Mucosa of descending colon (tissue), 3 donors: ENCODE measurements at regions not wholly inside any gene's neighbourhood (a gene's known extent, or its start where the extent isn't known, plus 50 kb on each side); places are given as distances from the start of the nearest gene placed in this dataset.

Experiments
- ATAC-seq: fragments of 200-7000 bp; cut with Tn5 transposase; one replicate; pipeline ENCODE4 v1.9.1; 2020; ENCODE audit warnings: mild to moderate bottlenecking, moderate library complexity
- DNase-seq, 3 donors: peaks; one replicate each; pipeline ENCODE4 v3.0.0-alpha.2; 2020
- H3K36me3 ChIP-seq: fragments of 200-600 bp; one replicate; pipeline ENCODE4 v1.8.0; 2021; ENCODE audit warnings: low read depth, mild to moderate bottlenecking
- H3K4me1 ChIP-seq: fragments of 200-600 bp; one replicate; pipeline ENCODE4 v1.8.0; 2021; ENCODE audit warnings: low read depth, mild to moderate bottlenecking
- H3K4me3 ChIP-seq: fragments of 200-600 bp; one replicate; pipeline ENCODE4 v1.8.0; 2021; ENCODE audit warnings: mild to moderate bottlenecking
- H3K9me3 ChIP-seq: fragments of 200-600 bp; one replicate; pipeline ENCODE4 v1.8.0; 2021; ENCODE audit warnings: mild to moderate bottlenecking
- intact Hi-C, 2 donors: fragments of 100-400 bp; cut with DNase I in 1 of 2; cut with micrococcal nuclease in 1 of 2; formaldehyde crosslinking; loops; one replicate each; pipeline versions ENCODE4 v1.11.0 to v1.11.1; 2022; cut with DNase I, micrococcal nuclease
- TF ChIP-seq, protein P1 (sequence below): fragments of 200-600 bp; IDR thresholded peaks from one replicate; pipeline ENCODE4 v1.8.0; 2022; ENCODE audit warnings: antibody characterized with exemption, mild to moderate bottlenecking
- donor health status: DM: no; HTN: no; CAD: no; lungs with moderate emphysema.
- donor health status: DM: no; HTN: no; CAD: no.
- donor health status: DM: no; HTN: yes; CAD: no.

DNA sequence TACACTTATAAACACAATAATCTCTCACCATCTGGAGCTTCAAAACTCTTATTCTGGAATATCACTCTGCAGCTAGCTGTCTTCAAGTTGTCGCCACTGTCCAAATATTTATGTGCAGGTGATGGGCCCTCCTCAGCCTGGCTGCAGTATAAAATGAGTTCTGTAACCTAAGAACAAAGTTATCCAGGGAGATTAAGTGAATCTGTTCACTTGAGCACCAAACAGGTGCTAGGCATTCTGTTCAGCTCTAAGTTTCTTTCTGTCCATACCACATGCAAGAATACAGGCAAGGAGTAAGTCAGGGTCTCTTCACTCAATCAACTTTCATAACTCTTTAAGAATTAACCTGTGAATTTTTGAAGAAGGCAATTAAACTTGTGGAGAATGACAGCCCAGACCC lies 344.1 kb downstream of the PLK2 start:
- TF ChIP-seq, protein P1, sequence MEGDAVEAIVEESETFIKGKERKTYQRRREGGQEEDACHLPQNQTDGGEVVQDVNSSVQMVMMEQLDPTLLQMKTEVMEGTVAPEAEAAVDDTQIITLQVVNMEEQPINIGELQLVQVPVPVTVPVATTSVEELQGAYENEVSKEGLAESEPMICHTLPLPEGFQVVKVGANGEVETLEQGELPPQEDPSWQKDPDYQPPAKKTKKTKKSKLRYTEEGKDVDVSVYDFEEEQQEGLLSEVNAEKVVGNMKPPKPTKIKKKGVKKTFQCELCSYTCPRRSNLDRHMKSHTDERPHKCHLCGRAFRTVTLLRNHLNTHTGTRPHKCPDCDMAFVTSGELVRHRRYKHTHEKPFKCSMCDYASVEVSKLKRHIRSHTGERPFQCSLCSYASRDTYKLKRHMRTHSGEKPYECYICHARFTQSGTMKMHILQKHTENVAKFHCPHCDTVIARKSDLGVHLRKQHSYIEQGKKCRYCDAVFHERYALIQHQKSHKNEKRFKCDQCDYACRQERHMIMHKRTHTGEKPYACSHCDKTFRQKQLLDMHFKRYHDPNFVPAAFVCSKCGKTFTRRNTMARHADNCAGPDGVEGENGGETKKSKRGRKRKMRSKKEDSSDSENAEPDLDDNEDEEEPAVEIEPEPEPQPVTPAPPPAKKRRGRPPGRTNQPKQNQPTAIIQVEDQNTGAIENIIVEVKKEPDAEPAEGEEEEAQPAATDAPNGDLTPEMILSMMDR, result no peak
- no peaks in the 10 kb centered on the region for H3K9me3 ChIP-seq
- ATAC-seq (no peak), DNase-seq (no peak)
- no peak overlapping the region for H3K4me3 ChIP-seq
- H3K36me3 ChIP-seq, result no peaks in the 10 kb centered on the region
- intact Hi-C loops, result no loop called here
- H3K4me1 ChIP-seq, result no peaks in the 10 kb centered on the region

DNA sequence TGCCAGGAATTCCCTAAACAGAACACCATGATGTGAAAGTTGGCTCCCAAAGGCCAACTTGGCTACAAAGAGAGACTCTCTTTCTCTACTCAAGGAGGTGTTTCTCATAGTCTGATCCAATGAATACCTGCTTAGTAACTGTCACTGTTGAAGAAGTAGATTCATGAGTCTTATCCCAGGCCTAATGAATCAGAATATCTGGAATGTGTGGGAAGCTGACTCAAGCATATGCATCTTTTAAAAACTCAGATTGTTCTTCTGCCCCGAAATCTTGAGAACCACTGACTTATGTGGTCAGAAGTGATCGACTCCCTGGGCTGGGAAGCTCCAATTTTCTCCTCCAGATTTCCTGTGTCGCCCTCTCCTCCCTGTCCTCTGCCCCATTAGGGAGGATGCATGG lies 345.6 kb downstream of the PLK2 start:
- Histone ChIP-seq H3K4me3 (no peak overlapping the region), H3K4me1 (no peaks in the 10 kb centered on the region), H3K36me3 (no peaks in the 10 kb centered on the region), H3K9me3 (no peaks in the 10 kb centered on the region)
- intact Hi-C loops, result no loop called here
- DNase-seq, result no peak
- TF ChIP-seq, protein P1, result no peak
- no peak for ATAC-seq

DNA sequence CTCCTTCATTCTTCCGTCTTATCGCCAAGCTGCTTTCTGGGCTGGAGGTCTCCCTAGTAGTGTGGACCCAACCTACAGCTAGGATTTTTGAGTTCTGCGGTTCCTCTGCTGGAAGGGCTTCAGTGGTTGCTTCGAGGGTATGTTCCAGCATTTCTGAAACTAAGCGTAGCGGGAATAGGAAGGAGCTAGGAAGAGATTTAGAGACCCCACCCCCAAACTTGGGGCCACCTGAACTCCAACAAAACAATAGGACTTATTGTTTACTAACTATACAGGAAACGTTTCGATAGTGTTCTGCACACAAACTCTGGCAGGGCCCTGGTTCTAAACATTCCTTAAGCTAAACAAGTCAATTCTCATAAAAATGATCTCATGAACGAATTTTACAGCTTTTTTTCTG lies 346.7 kb downstream of the PLK2 start:
- no peaks in the 10 kb centered on the region for H3K9me3 ChIP-seq
- intact Hi-C loops, result no loop called here
- ATAC-seq (no peak), DNase-seq (no peak)
- no peaks in the 10 kb centered on the region for H3K36me3 ChIP-seq
- TF ChIP-seq, protein P1, result no peak
- H3K4me3 ChIP-seq, result no peak overlapping the region
- H3K4me1 ChIP-seq, result no peaks in the 10 kb centered on the region

DNA sequence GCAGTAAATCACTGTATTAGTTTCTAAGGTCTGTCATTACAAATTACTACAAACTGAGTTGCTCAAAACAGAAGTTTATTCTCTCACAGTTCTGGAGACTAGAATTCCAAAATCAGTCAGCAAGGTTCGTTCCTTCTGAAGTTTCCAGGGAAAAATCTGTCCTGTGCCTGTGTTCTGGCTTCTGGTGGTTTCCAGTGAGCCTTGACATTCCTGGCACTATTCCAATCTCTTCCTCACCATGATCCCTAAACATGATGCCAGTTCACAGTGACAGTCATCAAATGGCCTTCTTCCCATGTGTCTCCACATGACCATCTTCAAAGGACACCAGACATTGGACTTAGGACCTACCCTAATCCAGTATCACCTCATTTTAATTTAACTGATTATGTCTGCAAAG lies 351.4 kb downstream of the PLK2 start:
- TF ChIP-seq, protein P1, result no peak
- H3K4me3 ChIP-seq, result no peak overlapping the region
- intact Hi-C loops, result no loop called here
- no peak for DNase-seq
- ATAC-seq, result no peak
- H3K4me1 ChIP-seq, result no peaks in the 10 kb centered on the region
- no peaks in the 10 kb centered on the region for H3K36me3 ChIP-seq
- no peaks in the 10 kb centered on the region for H3K9me3 ChIP-seq

DNA sequence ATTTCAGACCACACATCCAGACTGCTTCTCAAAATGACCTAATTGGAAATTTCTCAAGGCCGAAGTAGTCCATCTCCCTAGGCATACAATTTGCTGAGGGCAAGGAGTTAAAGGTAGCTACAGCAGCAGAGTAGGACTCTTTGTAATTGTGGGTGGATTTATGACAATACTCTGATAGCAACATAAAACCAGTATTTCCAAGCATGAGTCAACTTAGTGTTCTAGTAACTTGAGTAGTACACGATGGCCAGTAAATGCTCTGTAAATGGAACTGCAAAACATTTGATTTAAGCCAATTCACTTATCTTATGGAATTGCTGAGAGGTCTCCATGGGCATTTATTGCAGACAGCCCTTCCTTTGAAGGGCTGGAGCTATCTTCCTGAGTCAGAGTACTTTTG lies 352.2 kb downstream of the PLK2 start:
- Histone ChIP-seq H3K36me3 (no peaks in the 10 kb centered on the region), H3K9me3 (no peaks in the 10 kb centered on the region), H3K4me3 (no peak overlapping the region), H3K4me1 (no peaks in the 10 kb centered on the region)
- TF ChIP-seq, protein P1, result no peak
- intact Hi-C loops, result no loop called here
- ATAC-seq (peak; percentile 90), DNase-seq (no peak)

DNA sequence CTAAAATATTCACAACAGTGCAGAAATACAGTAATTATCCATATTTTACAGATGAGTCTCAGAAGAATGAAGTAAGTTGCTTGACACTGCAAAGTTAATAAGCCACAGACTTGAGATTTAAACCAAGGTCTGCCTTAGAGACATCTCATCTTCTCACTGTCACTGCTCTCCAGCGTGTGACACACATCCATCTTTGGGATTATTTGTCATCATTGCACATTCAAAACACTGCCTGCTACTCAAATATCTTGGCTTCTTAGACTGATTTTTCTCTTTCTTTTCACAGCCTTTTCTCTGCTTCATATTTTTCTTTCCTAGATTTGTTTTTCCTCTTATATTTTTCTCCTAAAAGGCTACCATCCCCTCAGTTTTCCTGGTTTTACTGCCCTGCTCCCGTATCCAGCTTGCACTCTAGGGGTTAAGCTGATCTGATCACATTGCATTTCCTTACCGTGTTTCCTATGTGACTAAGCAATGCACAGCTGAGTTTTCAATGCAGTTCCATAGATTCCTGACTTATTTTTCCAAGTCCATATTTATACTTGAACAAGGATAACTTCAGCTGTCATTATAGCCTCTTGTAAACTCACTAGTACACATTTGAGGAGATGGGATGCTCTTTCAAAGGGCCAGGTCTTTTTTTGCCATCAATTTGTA lies 353.0 kb downstream of the PLK2 start:
- ATAC-seq, result no peak
- intact Hi-C loops, result no loop called here
- Histone ChIP-seq H3K4me3 (no peak overlapping the region), H3K4me1 (no peaks in the 10 kb centered on the region), H3K36me3 (no peaks in the 10 kb centered on the region), H3K9me3 (no peaks in the 10 kb centered on the region)
- no peak for DNase-seq
- TF ChIP-seq, protein P1, result no peak
